Stimulated activated naive CD8-positive, alpha-beta T cell treated with anti-CD3 and anti-CD28 coated beads, Interleukin-15, Interleukin-2, amounts not matched to agents 100 ng/mL and 50 ng/mL, for 24 hours (primary cell): ENCODE measurements at regions not wholly inside any gene's neighbourhood (a gene's known extent, or its start where the extent isn't known, plus 50 kb on each side); places are given as distances from the start of the nearest gene placed in this dataset.

Experiments used
- H3K27ac Mint-ChIP-seq: one replicate; pipeline ENCODE4 v1.8.0; 2021; ENCODE audit warnings: mild to moderate bottlenecking, mixed read lengths
- H3K27me3 Mint-ChIP-seq: one replicate; pipeline ENCODE4 v1.8.0; 2021; ENCODE audit warnings: mixed read lengths
- H3K36me3 Mint-ChIP-seq: one replicate; pipeline ENCODE4 v1.8.0; 2021; ENCODE audit warnings: low read depth, mixed read lengths
- H3K4me1 Mint-ChIP-seq: one replicate; pipeline ENCODE4 v1.8.0; 2021; ENCODE audit warnings: low read depth, mixed read lengths
- H3K4me3 Mint-ChIP-seq: one replicate; pipeline ENCODE4 v1.8.0; 2021; ENCODE audit warnings: mild to moderate bottlenecking, mixed read lengths
- H3K9me3 Mint-ChIP-seq: one replicate; pipeline ENCODE4 v1.8.0; 2021; ENCODE audit warnings: mixed read lengths

DNA sequence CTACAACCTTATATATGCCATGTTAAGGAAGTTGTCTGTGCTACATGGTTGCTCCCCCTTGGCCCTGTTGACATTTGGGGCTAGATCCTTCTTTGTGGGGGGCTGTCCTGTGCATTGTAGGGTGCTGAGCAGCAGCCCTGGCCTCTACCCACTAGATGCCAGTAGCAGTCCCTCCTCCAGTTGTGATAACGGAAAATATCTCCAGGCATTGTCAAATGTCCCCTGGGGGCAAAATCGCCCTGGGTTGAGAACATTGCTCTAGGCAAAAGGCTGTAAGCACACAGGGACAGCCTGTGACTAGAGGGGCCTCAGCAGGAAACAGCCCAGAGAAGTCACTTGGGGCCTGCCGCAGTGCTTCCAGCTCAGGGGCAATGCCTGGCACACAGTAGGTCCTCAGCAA, 1100.3 kb downstream of the BCL11B start:
- peaks cover 99% of the 10 kb centered on the region for H3K4me1 Mint-ChIP-seq
- peak overlapping the region; percentile 99 for H3K27ac Mint-ChIP-seq
- peaks cover 10% of the 10 kb centered on the region for H3K36me3 Mint-ChIP-seq
- no peak overlapping the region for H3K4me3 Mint-ChIP-seq
- H3K9me3 Mint-ChIP-seq: no peaks in the 10 kb centered on the region
- no peaks in the 10 kb centered on the region for H3K27me3 Mint-ChIP-seq

- Mint-ChIP-seq H3K27me3 (no peaks in the 10 kb centered on the region), H3K4me1 (peaks cover 99% of the 10 kb centered on the region), H3K9me3 (no peaks in the 10 kb centered on the region), H3K4me3 (no peak overlapping the region), H3K36me3 (peaks cover 10% of the 10 kb centered on the region), H3K27ac (peak overlapping the region; percentile 99)
These were observed 1099.7 kb downstream of the BCL11B start for GRCh38 chr14:98172243-98172778.

- Mint-ChIP-seq H3K9me3 (no peaks in the 10 kb centered on the region), H3K36me3 (peaks cover 8% of the 10 kb centered on the region), H3K27me3 (no peaks in the 10 kb centered on the region), H3K4me1 (peaks cover 99% of the 10 kb centered on the region), H3K4me3 (peak overlapping the region; percentile 49), H3K27ac (peak overlapping the region; percentile 99)
These were observed 1098.7 kb downstream of the BCL11B start for GRCh38 chr14:98173305-98173704.

DNA sequence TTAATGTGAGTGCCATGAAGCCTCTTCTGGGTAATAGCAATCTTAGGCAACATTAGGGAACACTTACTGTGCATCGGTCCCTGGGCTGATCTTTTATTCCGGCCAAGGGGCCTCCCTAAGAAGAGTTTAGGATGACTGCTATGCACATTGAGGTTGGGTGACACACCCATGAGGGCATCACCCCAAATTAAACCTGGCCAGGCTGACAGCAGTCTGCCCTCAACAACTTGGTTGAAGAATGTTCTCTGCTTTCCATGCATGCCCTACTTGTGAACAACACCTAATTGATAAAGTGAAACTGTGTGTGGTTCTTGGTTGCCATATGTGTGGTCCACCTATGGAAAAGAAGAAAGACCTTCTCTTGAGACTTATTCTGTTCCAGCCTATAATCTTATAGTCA, 1098.0 kb downstream of the BCL11B start:
- peaks cover 99% of the 10 kb centered on the region for H3K4me1 Mint-ChIP-seq
- H3K9me3 Mint-ChIP-seq: no peaks in the 10 kb centered on the region
- peak overlapping the region; percentile 99 for H3K27ac Mint-ChIP-seq
- peak overlapping the region; percentile 38 for H3K4me3 Mint-ChIP-seq
- H3K27me3 Mint-ChIP-seq: no peaks in the 10 kb centered on the region
- peaks cover under 1% of the 10 kb centered on the region for H3K36me3 Mint-ChIP-seq

GRCh38 chr14:98175436-98175835, 1096.6 kb downstream of the BCL11B start:
- Mint-ChIP-seq H3K4me3 (peak overlapping the region; percentile 57), H3K27ac (peak overlapping the region; percentile 99), H3K9me3 (no peaks in the 10 kb centered on the region), H3K27me3 (no peaks in the 10 kb centered on the region), H3K36me3 (no peaks in the 10 kb centered on the region), H3K4me1 (peaks cover 100% of the 10 kb centered on the region)

GRCh38 chr14:98175881-98176280, 1096.1 kb downstream of the BCL11B start:
- Mint-ChIP-seq H3K27ac (peak overlapping the region; percentile 99), H3K36me3 (no peaks in the 10 kb centered on the region), H3K4me3 (peak overlapping the region; percentile 57)

GRCh38 chr14:98176892-98177291, 1095.1 kb downstream of the BCL11B start:
- Mint-ChIP-seq H3K9me3 (no peaks in the 10 kb centered on the region), H3K4me3 (peak overlapping the region; percentile 57), H3K36me3 (no peaks in the 10 kb centered on the region), H3K27ac (peak overlapping the region; percentile 99), H3K27me3 (no peaks in the 10 kb centered on the region), H3K4me1 (peaks cover 99% of the 10 kb centered on the region)

More at GRCh38 chr14:98175881-98176280, 1096.1 kb downstream of the BCL11B start:
- Mint-ChIP-seq H3K9me3 (no peaks in the 10 kb centered on the region), H3K4me1 (peaks cover 99% of the 10 kb centered on the region), H3K27me3 (no peaks in the 10 kb centered on the region)

GRCh38 chr14:98177551-98177950, 1094.4 kb downstream of the BCL11B start:
- Mint-ChIP-seq H3K4me1 (peaks cover 99% of the 10 kb centered on the region), H3K9me3 (no peaks in the 10 kb centered on the region), H3K27me3 (no peaks in the 10 kb centered on the region), H3K36me3 (no peaks in the 10 kb centered on the region), H3K27ac (peak overlapping the region; percentile 99), H3K4me3 (peak overlapping the region; percentile 57)

DNA sequence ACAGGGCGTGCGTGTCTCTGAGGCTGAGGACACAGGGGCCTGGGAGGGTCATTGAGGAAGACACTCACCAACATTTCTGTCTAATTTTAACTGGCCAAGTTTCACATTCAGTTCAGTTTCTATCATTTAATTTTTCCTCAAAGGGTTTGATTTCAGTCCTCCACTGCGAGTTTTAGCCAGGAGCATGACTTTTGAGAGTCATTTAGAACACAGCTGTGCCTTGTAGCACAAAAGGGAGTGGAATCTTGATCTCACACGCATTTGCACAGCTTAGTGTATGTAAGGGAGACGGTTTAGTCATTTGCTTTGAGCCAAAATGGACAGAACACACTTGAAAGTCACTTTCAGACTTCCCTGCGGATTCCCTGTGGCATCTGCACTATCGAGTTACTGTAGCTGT, 1090.8 kb downstream of the BCL11B start:
- Mint-ChIP-seq H3K27me3 (no peaks in the 10 kb centered on the region), H3K4me3 (peak overlapping the region; percentile 27), H3K36me3 (no peaks in the 10 kb centered on the region), H3K4me1 (peaks cover 99% of the 10 kb centered on the region), H3K9me3 (peaks cover 4% of the 10 kb centered on the region), H3K27ac (peak overlapping the region; percentile 100)

GRCh38 chr14:98181768-98182167, 1090.2 kb downstream of the BCL11B start:
- H3K27ac Mint-ChIP-seq: peak overlapping the region; percentile 100
- no peaks in the 10 kb centered on the region for H3K27me3 Mint-ChIP-seq
- H3K4me1 Mint-ChIP-seq: peaks cover 99% of the 10 kb centered on the region
- H3K9me3 Mint-ChIP-seq: peaks cover 4% of the 10 kb centered on the region
- no peaks in the 10 kb centered on the region for H3K36me3 Mint-ChIP-seq
- peak overlapping the region; percentile 46 for H3K4me3 Mint-ChIP-seq

GRCh38 chr14:98182393-98183055, 1089.5 kb downstream of the BCL11B start:
- H3K9me3 Mint-ChIP-seq: peaks cover 4% of the 10 kb centered on the region
- no peaks in the 10 kb centered on the region for H3K36me3 Mint-ChIP-seq
- peaks cover 99% of the 10 kb centered on the region for H3K4me1 Mint-ChIP-seq
- peak overlapping the region; percentile 46 for H3K4me3 Mint-ChIP-seq
- peak overlapping the region; percentile 100 for H3K27ac Mint-ChIP-seq
- H3K27me3 Mint-ChIP-seq: no peaks in the 10 kb centered on the region

DNA sequence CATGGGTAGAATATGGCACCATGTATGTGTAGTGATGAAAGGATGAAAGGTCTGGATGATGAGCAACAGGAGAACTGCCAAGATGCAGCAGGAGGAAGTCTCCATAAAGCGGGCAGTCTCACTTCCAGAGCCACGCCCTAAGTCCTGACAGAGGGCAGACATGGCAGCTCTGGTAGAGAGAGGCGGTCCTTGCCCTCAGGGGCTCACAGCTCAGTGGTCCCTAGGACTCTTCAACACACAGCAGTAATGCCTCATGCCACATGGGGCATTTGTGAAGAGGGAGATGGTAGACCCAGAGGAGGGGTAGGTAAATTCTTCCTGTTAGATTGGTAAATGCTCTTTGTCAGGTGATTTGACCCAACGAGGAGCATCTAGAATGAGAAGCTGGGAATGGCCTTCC, 1088.4 kb downstream of the BCL11B start:
- Mint-ChIP-seq H3K27me3 (no peaks in the 10 kb centered on the region), H3K27ac (peak overlapping the region; percentile 100), H3K4me1 (peaks cover 99% of the 10 kb centered on the region), H3K4me3 (peak overlapping the region; percentile 46), H3K9me3 (peaks cover 4% of the 10 kb centered on the region), H3K36me3 (no peaks in the 10 kb centered on the region)

DNA sequence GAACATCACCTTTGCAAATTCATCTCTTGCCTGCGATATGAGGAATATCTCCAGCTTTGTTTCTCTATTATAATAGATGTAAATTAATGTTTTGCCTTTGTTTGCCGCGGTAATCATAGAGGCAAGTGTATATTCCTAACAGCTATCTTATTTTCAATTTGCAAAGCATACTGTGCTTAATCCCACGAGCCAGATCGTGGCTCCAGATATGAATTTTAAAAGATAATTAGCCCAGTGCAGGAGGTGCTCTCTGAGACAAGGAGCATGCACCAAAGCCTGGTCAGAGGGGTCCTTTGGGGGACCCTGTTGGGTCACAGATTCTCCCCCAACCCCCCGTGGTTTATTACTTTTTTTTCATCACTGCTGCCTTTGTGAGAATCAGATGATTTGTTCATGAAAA, 1087.5 kb downstream of the BCL11B start:
- Mint-ChIP-seq H3K27me3 (no peaks in the 10 kb centered on the region), H3K9me3 (peaks cover 4% of the 10 kb centered on the region), H3K4me1 (peaks cover 99% of the 10 kb centered on the region), H3K27ac (peak overlapping the region; percentile 100), H3K4me3 (peak overlapping the region; percentile 54), H3K36me3 (no peaks in the 10 kb centered on the region)

- Mint-ChIP-seq H3K9me3 (peaks cover 4% of the 10 kb centered on the region), H3K27ac (peak overlapping the region; percentile 100), H3K4me3 (peak overlapping the region; percentile 54), H3K36me3 (no peaks in the 10 kb centered on the region), H3K4me1 (peaks cover 99% of the 10 kb centered on the region), H3K27me3 (no peaks in the 10 kb centered on the region)
These were observed 1087.0 kb downstream of the BCL11B start for GRCh38 chr14:98185036-98185435.

GRCh38 chr14:98186140-98186539, 1085.9 kb downstream of the BCL11B start:
- H3K36me3 Mint-ChIP-seq: no peaks in the 10 kb centered on the region
- H3K4me1 Mint-ChIP-seq: peaks cover 100% of the 10 kb centered on the region
- H3K9me3 Mint-ChIP-seq: peaks cover 11% of the 10 kb centered on the region
- peak overlapping the region; percentile 100 for H3K27ac Mint-ChIP-seq
- H3K4me3 Mint-ChIP-seq: peak overlapping the region; percentile 6
- no peaks in the 10 kb centered on the region for H3K27me3 Mint-ChIP-seq

DNA sequence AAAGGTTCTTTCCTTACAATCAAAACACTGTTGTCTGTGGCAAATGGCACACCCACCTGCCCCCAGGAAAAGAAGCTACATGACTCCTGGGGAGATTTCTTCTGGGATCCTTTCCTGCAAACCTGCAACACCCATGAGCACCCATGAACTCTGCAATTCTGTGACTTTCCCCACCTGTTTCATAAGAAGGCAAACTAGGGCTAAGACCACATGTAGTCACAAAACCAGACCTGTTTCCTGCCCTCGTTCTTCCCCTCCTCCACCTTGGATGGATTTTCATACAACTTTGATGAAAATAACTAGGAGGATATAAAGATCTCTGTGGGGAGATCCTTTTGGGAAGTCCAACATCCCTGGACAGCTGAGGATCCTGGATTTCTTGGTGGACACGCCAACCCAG, 1084.7 kb downstream of the BCL11B start:
- Mint-ChIP-seq H3K4me3 (peak overlapping the region; percentile 25), H3K27me3 (no peaks in the 10 kb centered on the region), H3K4me1 (peaks cover 100% of the 10 kb centered on the region), H3K9me3 (peaks cover 13% of the 10 kb centered on the region), H3K36me3 (no peaks in the 10 kb centered on the region), H3K27ac (peak overlapping the region; percentile 100)
